ENCODE measurements at regions not wholly inside any gene's neighbourhood (a gene's known extent, or its start where the extent isn't known, plus 50 kb on each side); places are given as distances from the start of the nearest gene placed in this dataset.

- no peak for TF ChIP-seq POLR2A (IDR thresholded peaks at IDR 0.05; ENCODE audit: low read length)
- no peak for TF ChIP-seq GATA1 (IDR thresholded peaks at IDR 0.05; ENCODE audit: low read depth, low read length)
Measured at GRCh38 chr20:4493386-4493785, 192.9 kb upstream of the PRNP start.

Data from erythroblast (primary cell).